GM15510 (cell line): ENCODE measurements at regions not wholly inside any gene's neighbourhood (a gene's known extent, or its start where the extent isn't known, plus 50 kb on each side); places are given as distances from the start of the nearest gene placed in this dataset.

Source experiments
- POLR2A ChIP-seq: IDR thresholded peaks from 3 replicates; pipeline ENCODE4 v1.6.1; 2011; ENCODE audit warnings: borderline replicate concordance; ENCODE audit not compliant: insufficient read length; ENCODE audit errors: extremely low read depth

- TF ChIP-seq POLR2A: no peak
Measured at GRCh38 chr3:72129501-72130094, 344.6 kb upstream of the PROK2 start.

GRCh38 chr3:72128921-72129320, 344.0 kb upstream of the PROK2 start:
- no peak for TF ChIP-seq POLR2A

GRCh38 chr3:72127844-72128243, 342.9 kb upstream of the PROK2 start:
- TF ChIP-seq POLR2A: no peak

DNA sequence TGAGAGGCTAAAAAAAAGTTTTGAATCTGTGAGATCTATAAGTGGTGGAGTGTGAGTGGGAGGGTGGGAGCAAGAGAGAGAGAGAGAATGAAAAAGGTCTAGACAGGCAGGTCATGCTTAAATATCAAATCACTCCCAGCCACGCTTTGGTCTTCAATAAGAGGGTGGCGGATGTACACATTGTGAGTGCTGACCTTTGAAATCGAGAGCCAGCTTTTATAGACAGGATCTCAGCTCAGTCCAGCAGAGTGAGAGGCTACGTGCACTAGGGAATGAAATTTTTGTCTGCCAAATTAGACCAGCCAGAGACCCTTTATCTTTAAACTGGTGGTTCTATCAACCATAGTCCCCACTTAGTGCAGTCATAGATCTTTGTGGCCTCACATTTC, 342.3 kb upstream of the PROK2 start:
- TF ChIP-seq POLR2A: no peak

- TF ChIP-seq POLR2A: no peak
Measured at GRCh38 chr3:72126441-72127223, 341.7 kb upstream of the PROK2 start.

DNA sequence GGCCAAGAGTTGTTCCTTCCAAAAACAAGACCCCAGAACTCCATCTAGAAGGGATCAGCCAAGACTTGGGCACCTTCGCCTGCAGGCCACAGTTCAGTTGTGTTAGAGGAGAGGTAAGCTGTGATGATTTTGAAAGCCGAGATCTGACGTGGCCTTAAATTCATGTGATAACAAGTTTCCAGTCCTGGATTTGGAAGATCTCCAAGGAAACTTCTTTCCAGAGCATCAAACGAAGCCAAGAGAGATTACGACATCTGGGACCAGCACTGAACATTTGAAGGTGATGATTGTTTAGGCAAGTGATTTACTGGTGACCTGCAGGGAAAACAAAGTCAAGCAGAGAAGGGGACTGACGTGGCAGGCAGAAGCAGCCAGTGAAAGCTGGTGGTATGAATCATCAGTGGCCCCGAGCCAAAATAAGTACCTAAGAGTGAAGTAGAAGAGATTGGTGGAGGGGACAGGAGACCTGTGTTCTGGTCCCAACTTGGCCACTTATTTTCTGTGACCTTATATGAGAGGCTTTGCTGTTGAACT, 339.0 kb upstream of the PROK2 start:
- no peak for TF ChIP-seq POLR2A

GRCh38 chr3:72120806-72121778, 336.1 kb upstream of the PROK2 start:
- no peak for TF ChIP-seq POLR2A

DNA sequence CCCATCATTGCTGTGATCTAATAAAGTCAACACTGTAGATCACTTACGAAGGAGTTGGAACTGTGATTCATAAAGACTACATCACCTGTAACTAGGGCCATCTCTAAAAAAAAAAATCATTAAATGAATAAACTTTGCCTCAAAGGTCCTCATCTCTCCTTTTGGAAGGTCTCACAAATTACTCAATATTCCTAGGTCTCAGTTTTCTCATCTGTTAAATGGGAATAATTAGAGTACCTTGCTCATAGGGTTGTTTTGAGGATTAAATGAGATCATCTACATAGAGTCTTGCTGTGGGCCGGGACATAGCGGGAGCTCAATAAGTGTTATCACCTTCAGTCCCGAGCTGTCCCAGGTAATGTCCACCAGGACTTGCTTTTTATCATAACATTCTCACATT, 335.1 kb upstream of the PROK2 start:
- TF ChIP-seq POLR2A: no peak

- no peak for TF ChIP-seq POLR2A
Measured at GRCh38 chr3:72118628-72119027, 333.7 kb upstream of the PROK2 start.

- no peak for TF ChIP-seq POLR2A
Measured at GRCh38 chr3:72116226-72116625, 331.3 kb upstream of the PROK2 start.

- TF ChIP-seq POLR2A: no peak
Measured at GRCh38 chr3:72115307-72115706, 330.4 kb upstream of the PROK2 start.

- no peak for TF ChIP-seq POLR2A
Measured at GRCh38 chr3:72114773-72115172, 329.8 kb upstream of the PROK2 start.

DNA sequence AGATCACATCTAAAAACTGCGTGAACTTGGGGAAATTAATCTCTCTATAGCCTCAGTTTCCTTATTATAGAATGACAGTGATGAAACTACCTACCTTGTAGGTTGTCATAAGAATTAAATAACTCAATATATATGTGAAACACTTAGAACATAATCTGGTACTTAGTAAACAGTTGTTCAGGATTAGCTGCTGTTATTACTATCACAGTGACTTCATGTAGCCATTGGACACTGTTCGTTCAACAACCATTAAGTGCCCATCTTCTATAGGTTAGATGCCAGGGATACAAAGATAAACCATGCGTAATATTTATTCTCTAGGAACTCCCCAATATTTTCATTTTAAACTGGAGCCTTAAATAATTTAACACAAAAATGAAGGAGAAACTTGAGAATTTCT, 329.0 kb upstream of the PROK2 start:
- TF ChIP-seq POLR2A: no peak

- no peak for TF ChIP-seq POLR2A
Measured at GRCh38 chr3:72113564-72113963, 328.6 kb upstream of the PROK2 start.

GRCh38 chr3:72112435-72112834, 327.5 kb upstream of the PROK2 start:
- TF ChIP-seq POLR2A: no peak
